Common myeloid progenitor, CD34-positive (primary cell): ENCODE measurements at regions not wholly inside any gene's neighbourhood (a gene's known extent, or its start where the extent isn't known, plus 50 kb on each side); places are given as distances from the start of the nearest gene placed in this dataset.

ENCODE experiments used
- CTCF ChIA-PET: fragments of 350-600 bp; sonication (Branson Sonifier 250); formaldehyde crosslinking; loops from one replicate; lab custom pipeline; 2021; ENCODE audit warnings: antibody characterized with exemption; lab: Charles Lee
- POLR2A ChIA-PET: fragments of 350-600 bp; sonication (Branson Sonifier 250); formaldehyde crosslinking; loops from one replicate; lab custom pipeline; 2021; ENCODE audit warnings: antibody characterized with exemption; lab: Charles Lee
- DNase-seq, 3 donors: peaks; one replicate each; pipeline versions ENCODE4 v3.0.0 to v3.0.0-alpha.2; 2013
- H3K27ac ChIP-seq, 2 experiments: 1 replicate in 1 of 2; 2 replicates in 1 of 2; pipeline ENCODE4 v1.7.0; 2013; ENCODE audit warnings: inconsistent platforms in 2 of 2, low read length in 2 of 2, mild to moderate bottlenecking in 2 of 2, low read depth in 1 of 2, moderate library complexity in 1 of 2; ENCODE audit not compliant: severe bottlenecking in 2 of 2, insufficient read depth in 1 of 2, poor library complexity in 1 of 2
- H3K27me3 ChIP-seq, 5 experiments: replicated peaks in 2 of 5; 1 replicate in 3 of 5; 2 replicates in 2 of 5; pipeline versions ENCODE4 v1.6.1 to v1.7.0; 2013; ENCODE audit warnings: low read length in 4 of 5, mild to moderate bottlenecking in 2 of 5, moderate library complexity in 2 of 5, inconsistent platforms in 1 of 5; ENCODE audit not compliant: insufficient read depth in 5 of 5, control insufficient read depth in 4 of 5
- H3K36me3 ChIP-seq, 4 experiments: 1 replicate in 2 of 4; 2 replicates in 2 of 4; pipeline versions ENCODE4 v1.6.1 to v1.7.0; 2013; ENCODE audit warnings: low read length in 3 of 4, control low read depth in 1 of 4, mild to moderate bottlenecking in 1 of 4; ENCODE audit not compliant: control insufficient read depth in 4 of 4, insufficient read depth in 4 of 4
- H3K4me1 ChIP-seq, 4 experiments: 1 replicate in 3 of 4; 2 replicates in 1 of 4; pipeline versions ENCODE4 v1.6.1 to v1.7.1; 2013; ENCODE audit warnings: low read length in 3 of 4, mild to moderate bottlenecking in 3 of 4, control low read depth in 1 of 4, inconsistent platforms in 1 of 4, moderate library complexity in 1 of 4; ENCODE audit not compliant: control insufficient read depth in 4 of 4, insufficient read depth in 4 of 4; ENCODE audit errors: control extremely low read depth in 1 of 4
- H3K4me3 ChIP-seq, 7 experiments: 1 replicate in 4 of 7; 2 replicates in 3 of 7; pipeline versions ENCODE4 v1.5.1 to v1.7.0; 2013; ENCODE audit warnings: mild to moderate bottlenecking in 7 of 7, low read length in 6 of 7, moderate library complexity in 6 of 7, inconsistent platforms in 2 of 7, low read depth in 2 of 7, control low read depth in 1 of 7; ENCODE audit not compliant: insufficient read depth in 4 of 7, control insufficient read depth in 1 of 7; ENCODE audit errors: extremely low read depth in 1 of 7
- H3K9me3 ChIP-seq, 5 experiments: 1 replicate in 4 of 5; 2 replicates in 1 of 5; pipeline versions ENCODE4 v1.6.1 to v1.7.1; 2013; ENCODE audit warnings: low read length in 4 of 5, mild to moderate bottlenecking in 2 of 5, inconsistent platforms in 1 of 5, low read depth in 1 of 5, moderate library complexity in 1 of 5; ENCODE audit not compliant: control insufficient read depth in 4 of 5, insufficient read depth in 2 of 5; ENCODE audit errors: control extremely low read depth in 1 of 5
- WGBS: methylation state at CpG from one replicate; pipeline ENCODE4 v1.1.5; 2013; ENCODE audit not compliant: insufficient coverage; 5-methylcytosine and 5-hydroxymethylcytosine counted together

DNA sequence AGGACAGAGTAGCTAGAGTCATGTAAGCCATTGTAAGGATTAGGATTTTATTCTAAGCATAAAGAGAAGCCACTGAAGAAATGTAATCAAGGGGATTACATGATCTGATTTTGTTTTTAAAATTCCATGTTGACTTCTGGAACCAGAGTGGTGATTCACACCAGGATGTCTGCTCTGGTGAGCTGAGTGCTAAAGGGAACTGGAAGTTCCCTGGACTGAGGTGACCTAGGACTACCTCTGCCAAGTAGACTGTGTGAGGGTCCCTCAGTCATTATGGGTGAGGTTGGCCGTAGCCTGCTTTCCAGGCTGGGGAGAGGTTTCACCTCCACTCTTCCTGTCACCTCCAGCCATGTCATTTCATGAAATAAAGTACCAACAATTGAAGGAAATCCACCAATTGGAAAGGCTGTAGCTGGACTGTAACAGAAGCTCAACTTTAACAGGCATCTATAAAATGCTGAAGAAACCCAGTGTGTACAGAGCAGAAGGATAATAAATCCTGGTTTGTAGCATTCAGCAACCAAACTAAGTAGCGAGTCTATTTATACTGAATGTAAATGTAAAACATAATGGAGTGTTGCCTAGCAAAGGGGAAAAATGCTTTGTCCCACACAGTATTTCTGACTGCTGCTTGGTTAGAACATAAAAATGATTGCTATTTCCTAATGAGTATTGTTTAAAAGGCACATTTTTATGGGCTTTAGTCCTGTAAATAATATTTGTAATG lies 507.4 kb upstream of the PKDCC start:
- POLR2A ChIA-PET = no interaction called here
- H3K36me3 ChIP-seq = no peaks in the 10 kb centered on the region
- CTCF ChIA-PET = no interaction called here

DNA sequence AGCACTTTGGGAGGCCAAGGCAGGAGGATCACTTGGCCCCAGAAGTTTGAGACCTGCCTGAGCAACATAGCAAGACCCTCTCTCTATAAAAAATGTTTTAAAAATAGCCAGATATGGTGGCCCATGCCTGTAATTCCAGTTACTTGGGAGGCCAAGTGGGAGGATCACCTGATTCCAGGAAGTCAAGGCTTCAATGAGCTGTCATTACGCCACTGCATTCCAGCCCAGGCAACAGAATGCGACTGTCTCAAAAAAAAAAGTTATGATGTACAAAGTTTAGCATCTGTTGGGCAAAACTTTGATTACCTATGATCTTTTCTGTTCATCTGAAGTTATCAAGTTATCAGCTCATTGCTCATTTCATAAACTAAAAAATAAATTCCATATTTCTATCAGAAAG lies 504.1 kb upstream of the PKDCC start:
- no peaks in the 10 kb centered on the region for H3K36me3 ChIP-seq
- H3K4me3 ChIP-seq = no peak overlapping the region
- H3K27ac ChIP-seq = no peak overlapping the region
- ChIA-PET POLR2A (no interaction called here), CTCF (no interaction called here)
- H3K4me1 ChIP-seq = no peaks in the 10 kb centered on the region
- DNase-seq = no peak
- no peaks in the 10 kb centered on the region for H3K27me3 ChIP-seq
- 95% methylated on average over 2 of the region's 2 CpGs for WGBS
- no peaks in the 10 kb centered on the region for H3K9me3 ChIP-seq

More for the DNA sequence above, 507.4 kb upstream of the PKDCC start:
- no peak for DNase-seq
- H3K4me1 ChIP-seq = no peaks in the 10 kb centered on the region
- H3K4me3 ChIP-seq = no peak overlapping the region
- no peaks in the 10 kb centered on the region for H3K27me3 ChIP-seq
- WGBS = 100% methylated on average over 1 of the region's 2 CpGs
- H3K9me3 ChIP-seq = peaks cover 0 to 5% (median 3%) of the 10 kb centered on the region in 5 experiments
- no peak overlapping the region for H3K27ac ChIP-seq

DNA sequence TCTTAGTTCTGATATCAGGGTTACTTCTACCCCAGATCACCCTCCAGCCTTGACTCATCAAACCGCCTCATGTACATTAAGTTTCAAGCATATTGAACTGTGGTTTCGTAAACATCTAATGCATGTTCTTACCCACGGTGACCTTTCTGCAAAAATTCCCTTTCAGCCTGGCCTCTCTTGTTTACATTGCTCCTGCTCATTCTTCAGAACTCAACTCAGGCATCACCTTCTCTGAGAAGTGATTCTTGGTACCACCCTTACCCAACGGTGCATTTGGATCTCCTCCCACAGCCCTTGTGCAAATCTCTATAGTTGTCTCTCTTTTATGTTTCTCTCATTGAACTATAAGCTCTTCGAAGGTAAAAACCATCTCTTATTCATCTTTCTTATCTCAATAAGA lies 503.1 kb upstream of the PKDCC start:
- WGBS = 94% methylated on average over 2 of the region's 5 CpGs
- Histone ChIP-seq H3K27me3 (no peaks in the 10 kb centered on the region), H3K4me1 (no peaks in the 10 kb centered on the region), H3K27ac (no peak overlapping the region), H3K36me3 (no peaks in the 10 kb centered on the region), H3K4me3 (no peak overlapping the region), H3K9me3 (no peaks in the 10 kb centered on the region)
- ChIA-PET CTCF (no interaction called here), POLR2A (no interaction called here)
- no peak for DNase-seq

DNA sequence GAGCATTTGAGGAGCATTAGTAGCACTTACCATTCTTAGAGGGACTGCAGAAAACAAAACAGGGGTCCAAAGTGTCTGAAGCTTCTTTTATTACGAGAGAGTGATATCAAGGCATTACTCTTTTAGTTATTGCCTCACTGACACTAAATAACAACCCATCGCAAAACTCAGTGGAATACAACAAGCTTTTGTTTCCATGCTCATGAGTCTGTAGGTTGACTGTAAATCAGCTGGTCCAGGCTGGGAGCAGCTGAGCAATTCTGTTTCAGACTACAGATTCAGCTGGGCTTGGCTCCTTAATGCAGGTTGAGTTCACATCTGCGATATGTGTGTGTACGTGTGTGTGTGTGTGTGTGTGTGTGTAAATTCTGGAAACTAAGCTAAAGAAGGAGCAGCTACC lies 501.8 kb upstream of the PKDCC start:
- H3K27me3 ChIP-seq = no peaks in the 10 kb centered on the region
- H3K4me1 ChIP-seq = no peaks in the 10 kb centered on the region
- DNase-seq = no peak
- no peaks in the 10 kb centered on the region for H3K9me3 ChIP-seq
- no peak overlapping the region for H3K4me3 ChIP-seq
- WGBS = 100% methylated on average over 2 of the region's 4 CpGs
- POLR2A ChIA-PET = no interaction called here
- H3K27ac ChIP-seq = no peak overlapping the region
- no peaks in the 10 kb centered on the region for H3K36me3 ChIP-seq
- CTCF ChIA-PET = no interaction called here

DNA sequence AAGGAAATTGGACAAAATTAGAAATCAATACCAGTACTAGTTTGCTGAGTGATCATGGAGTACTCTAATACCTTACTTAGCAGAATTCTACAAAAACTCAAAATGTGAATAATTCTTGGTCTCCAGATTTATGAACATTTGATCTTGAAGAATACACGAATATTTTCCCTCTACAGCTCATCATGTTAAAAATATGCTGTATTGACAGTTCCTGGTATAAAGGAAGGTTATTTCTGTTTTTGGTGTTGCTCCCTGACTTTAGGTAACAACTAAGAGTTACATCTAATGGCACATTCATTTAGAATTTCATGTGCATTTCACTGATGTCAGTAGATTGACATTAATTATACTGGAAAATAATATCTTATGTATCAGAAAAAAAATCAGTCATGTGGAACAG lies 479.2 kb upstream of the PKDCC start:
- Histone ChIP-seq H3K27ac (no peak overlapping the region), H3K9me3 (no peaks in the 10 kb centered on the region), H3K4me3 (no peak overlapping the region), H3K27me3 (no peaks in the 10 kb centered on the region), H3K36me3 (no peaks in the 10 kb centered on the region), H3K4me1 (no peaks in the 10 kb centered on the region)
- ChIA-PET POLR2A (no interaction called here), CTCF (no interaction called here)
- DNase-seq = no peak
- no CpG with 5 or more reads among the region's 1 CpG for WGBS

DNA sequence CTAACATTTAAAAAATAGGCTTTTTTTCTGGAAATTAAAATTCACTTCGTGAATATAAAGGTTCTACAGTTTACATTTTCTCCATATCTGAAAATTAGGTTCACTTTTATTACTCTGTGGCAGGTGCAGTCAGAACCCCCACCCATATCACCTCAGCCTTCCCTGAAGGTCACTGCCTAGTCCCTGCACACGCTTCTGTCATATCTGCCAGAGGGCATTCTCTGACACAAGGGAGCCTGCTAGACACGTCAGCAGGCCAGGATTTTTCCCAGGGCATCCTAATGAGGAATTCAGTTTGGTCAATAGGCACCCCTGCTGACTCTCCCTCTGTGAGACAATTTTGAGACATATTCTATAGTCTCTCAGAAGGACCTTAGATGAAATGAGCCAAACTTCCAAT lies 475.7 kb upstream of the PKDCC start:
- H3K9me3 ChIP-seq = no peaks in the 10 kb centered on the region
- 94% methylated on average over 3 of the region's 3 CpGs for WGBS
- ChIA-PET POLR2A (no interaction called here), CTCF (interaction anchor here (1.1 kb wide), 1 partner anchor 61 kb away, joined by 3 read pairs; no protein-coding TSS in a partner anchor)
- H3K4me3 ChIP-seq = no peak overlapping the region
- DNase-seq = no peak
- no peaks in the 10 kb centered on the region for H3K4me1 ChIP-seq
- H3K36me3 ChIP-seq = no peaks in the 10 kb centered on the region
- no peaks in the 10 kb centered on the region for H3K27me3 ChIP-seq
- H3K27ac ChIP-seq = no peak overlapping the region

DNA sequence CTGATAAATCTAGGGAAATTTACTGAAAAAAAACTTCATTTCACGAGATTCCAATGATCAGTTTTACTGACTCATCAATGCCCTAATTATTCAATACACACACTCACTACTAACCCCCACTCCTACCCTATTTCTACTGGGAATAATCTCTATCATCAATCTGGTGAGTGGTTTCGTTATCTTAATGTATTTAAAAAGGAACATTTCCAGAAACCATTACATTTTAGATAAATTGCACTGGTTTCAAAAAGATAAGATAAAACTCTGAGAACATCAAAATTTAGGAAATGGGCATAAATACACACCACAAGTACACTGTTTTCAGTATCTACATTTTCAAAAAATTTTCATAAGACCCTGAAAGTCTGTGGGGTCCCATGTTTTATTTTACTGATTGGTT lies 471.4 kb upstream of the PKDCC start:
- Histone ChIP-seq H3K27me3 (no peaks in the 10 kb centered on the region), H3K4me1 (peaks cover 0 to 2% (median 0%) of the 10 kb centered on the region in 4 experiments), H3K9me3 (no peaks in the 10 kb centered on the region), H3K36me3 (no peaks in the 10 kb centered on the region), H3K4me3 (no peak overlapping the region), H3K27ac (no peak overlapping the region)
- ChIA-PET CTCF (no interaction called here), POLR2A (no interaction called here)
- 100% methylated on average over 1 of the region's 2 CpGs for WGBS
- no peak for DNase-seq
